ENCODE measurements at regions not wholly inside any gene's neighbourhood (a gene's known extent, or its start where the extent isn't known, plus 50 kb on each side); places are given as distances from the start of the nearest gene placed in this dataset.

- no peak overlapping the region for H3K4me3 ChIP-seq
- no peak for DNase-seq (ENCODE audit: low read depth in 1 of 2, low spot score in 1 of 2)
- no peak for FAIRE-seq
- ATAC-seq: no peak
- H3K27ac ChIP-seq: no peak overlapping the region
- ChIA-PET CTCF (no interaction called here), POLR2A (no interaction called here)
- TF ChIP-seq CHD4 (IDR thresholded peaks at IDR 0.05; ENCODE audit: borderline replicate concordance) (no peak), RARB (CRISPR knock-in tag; IDR thresholded peaks at IDR 0.05) (no peak), HDAC2 (IDR thresholded peaks at IDR 0.05) (no peak), REST (IDR thresholded peaks at IDR 0.05) (no peak), ELK1 (IDR thresholded peaks at IDR 0.05; ENCODE audit: low read depth, low read length) (no peak), EHMT2 (IDR thresholded peaks at IDR 0.05; ENCODE audit: low read depth) (no peak), RNF2 (IDR thresholded peaks at IDR 0.05; ENCODE audit: borderline replicate concordance, low read depth) (no peak), SMC3 (IDR thresholded peaks at IDR 0.05) (no peak), E2F6 (IDR thresholded peaks at IDR 0.05; ENCODE audit: borderline replicate concordance, low read depth) (no peak), FOSL2 (IDR thresholded peaks at IDR 0.05) (no peak), FOSL2 (CRISPR knock-in tag; IDR thresholded peaks at IDR 0.05) (no peak), ZFP36 (IDR thresholded peaks at IDR 0.05; ENCODE audit: borderline replicate concordance, partially characterized antibody) (no peak), NR3C1 (IDR thresholded peaks at IDR 0.05) (no peak), RFX5 (IDR thresholded peaks at IDR 0.05) (no peak), NPAS2 (CRISPR knock-in tag; IDR thresholded peaks at IDR 0.05; ENCODE audit: borderline replicate concordance) (no peak), NFE2L2 (conservative IDR thresholded peaks at IDR 0.05; ENCODE audit: low read length) (no peak), TP53 (CRISPR knock-in tag; IDR thresholded peaks at IDR 0.05) (no peak), PHF8 (IDR thresholded peaks at IDR 0.05; ENCODE audit: borderline replicate concordance, low read depth) (no peak)
- TF ChIP-seq, protein P1, sequence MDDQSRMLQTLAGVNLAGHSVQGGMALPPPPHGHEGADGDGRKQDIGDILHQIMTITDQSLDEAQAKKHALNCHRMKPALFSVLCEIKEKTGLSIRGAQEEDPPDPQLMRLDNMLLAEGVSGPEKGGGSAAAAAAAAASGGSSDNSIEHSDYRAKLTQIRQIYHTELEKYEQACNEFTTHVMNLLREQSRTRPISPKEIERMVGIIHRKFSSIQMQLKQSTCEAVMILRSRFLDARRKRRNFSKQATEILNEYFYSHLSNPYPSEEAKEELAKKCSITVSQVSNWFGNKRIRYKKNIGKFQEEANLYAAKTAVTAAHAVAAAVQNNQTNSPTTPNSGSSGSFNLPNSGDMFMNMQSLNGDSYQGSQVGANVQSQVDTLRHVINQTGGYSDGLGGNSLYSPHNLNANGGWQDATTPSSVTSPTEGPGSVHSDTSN (IDR thresholded peaks at IDR 0.05): no peak
- TF ChIP-seq, protein P2, sequence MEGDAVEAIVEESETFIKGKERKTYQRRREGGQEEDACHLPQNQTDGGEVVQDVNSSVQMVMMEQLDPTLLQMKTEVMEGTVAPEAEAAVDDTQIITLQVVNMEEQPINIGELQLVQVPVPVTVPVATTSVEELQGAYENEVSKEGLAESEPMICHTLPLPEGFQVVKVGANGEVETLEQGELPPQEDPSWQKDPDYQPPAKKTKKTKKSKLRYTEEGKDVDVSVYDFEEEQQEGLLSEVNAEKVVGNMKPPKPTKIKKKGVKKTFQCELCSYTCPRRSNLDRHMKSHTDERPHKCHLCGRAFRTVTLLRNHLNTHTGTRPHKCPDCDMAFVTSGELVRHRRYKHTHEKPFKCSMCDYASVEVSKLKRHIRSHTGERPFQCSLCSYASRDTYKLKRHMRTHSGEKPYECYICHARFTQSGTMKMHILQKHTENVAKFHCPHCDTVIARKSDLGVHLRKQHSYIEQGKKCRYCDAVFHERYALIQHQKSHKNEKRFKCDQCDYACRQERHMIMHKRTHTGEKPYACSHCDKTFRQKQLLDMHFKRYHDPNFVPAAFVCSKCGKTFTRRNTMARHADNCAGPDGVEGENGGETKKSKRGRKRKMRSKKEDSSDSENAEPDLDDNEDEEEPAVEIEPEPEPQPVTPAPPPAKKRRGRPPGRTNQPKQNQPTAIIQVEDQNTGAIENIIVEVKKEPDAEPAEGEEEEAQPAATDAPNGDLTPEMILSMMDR (IDR thresholded peaks at IDR 0.05): no peak
- H3K4me1 ChIP-seq: no peaks in the 10 kb centered on the region
- H3K4me2 ChIP-seq: no peak overlapping the region
- H3K9me3 ChIP-seq: no peaks in the 10 kb centered on the region
- 28% methylated on average over 2 of the region's 2 CpGs for WGBS (ENCODE audit: missing lambda C conversion rate)
Measured at GRCh38 chr15:87727073-87727472, 529.5 kb downstream of the NTRK3 start.

- H3K4me2 ChIP-seq: no peak overlapping the region
- no peak overlapping the region for H3K27ac ChIP-seq
- no peak for ATAC-seq
- WGBS (ENCODE audit: missing lambda C conversion rate): 44% methylated on average over 7 of the region's 7 CpGs
- DNase-seq (ENCODE audit: low read depth in 1 of 2, low spot score in 1 of 2): no peak
- no peaks in the 10 kb centered on the region for H3K9me3 ChIP-seq
- H3K4me3 ChIP-seq: no peak overlapping the region
- ChIA-PET POLR2A (no interaction called here), CTCF (no interaction called here)
- H3K4me1 ChIP-seq: no peaks in the 10 kb centered on the region
- no peak for FAIRE-seq
- no peak for TF ChIP-seq ZFP36 (IDR thresholded peaks at IDR 0.05; ENCODE audit: borderline replicate concordance, partially characterized antibody)
- TF ChIP-seq NR3C1 (IDR thresholded peaks at IDR 0.05): no peak
- TF ChIP-seq PHF8 (IDR thresholded peaks at IDR 0.05; ENCODE audit: borderline replicate concordance, low read depth): no peak
- TF ChIP-seq, protein P3, sequence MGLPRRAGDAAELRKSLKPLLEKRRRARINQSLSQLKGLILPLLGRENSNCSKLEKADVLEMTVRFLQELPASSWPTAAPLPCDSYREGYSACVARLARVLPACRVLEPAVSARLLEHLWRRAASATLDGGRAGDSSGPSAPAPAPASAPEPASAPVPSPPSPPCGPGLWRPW (IDR thresholded peaks at IDR 0.05): no peak
- no peak for TF ChIP-seq KDM1A (IDR thresholded peaks at IDR 0.05; ENCODE audit: low read depth)
- no peak for TF ChIP-seq CHD2 (IDR thresholded peaks at IDR 0.05; ENCODE audit: low read length, partially characterized antibody)
- TF ChIP-seq JUNB (IDR thresholded peaks at IDR 0.05): no peak
- no peak for TF ChIP-seq ESRRA (IDR thresholded peaks at IDR 0.05; ENCODE audit: borderline replicate concordance, low read length)
- no peak for TF ChIP-seq TFCP2L1 (CRISPR knock-in tag; IDR thresholded peaks at IDR 0.05)
- TF ChIP-seq MAX (IDR thresholded peaks at IDR 0.05): no peak
- TF ChIP-seq POLR2AphosphoS2 (conservative IDR thresholded peaks at IDR 0.05; ENCODE audit: low read length): no peak
- TF ChIP-seq NFE2L2 (conservative IDR thresholded peaks at IDR 0.05; ENCODE audit: low read length): no peak
- TF ChIP-seq E2F6 (IDR thresholded peaks at IDR 0.05; ENCODE audit: borderline replicate concordance, low read depth): no peak
- no peak for TF ChIP-seq SMC3 (IDR thresholded peaks at IDR 0.05)
- no peak for TF ChIP-seq RCOR1 (IDR thresholded peaks at IDR 0.05; ENCODE audit: low read depth, low read length)
Measured at GRCh38 chr15:87724330-87724729, 532.2 kb downstream of the NTRK3 start.
